ENCODE measurements at regions not wholly inside any gene's neighbourhood (a gene's known extent, or its start where the extent isn't known, plus 50 kb on each side); places are given as distances from the start of the nearest gene placed in this dataset.

DNA sequence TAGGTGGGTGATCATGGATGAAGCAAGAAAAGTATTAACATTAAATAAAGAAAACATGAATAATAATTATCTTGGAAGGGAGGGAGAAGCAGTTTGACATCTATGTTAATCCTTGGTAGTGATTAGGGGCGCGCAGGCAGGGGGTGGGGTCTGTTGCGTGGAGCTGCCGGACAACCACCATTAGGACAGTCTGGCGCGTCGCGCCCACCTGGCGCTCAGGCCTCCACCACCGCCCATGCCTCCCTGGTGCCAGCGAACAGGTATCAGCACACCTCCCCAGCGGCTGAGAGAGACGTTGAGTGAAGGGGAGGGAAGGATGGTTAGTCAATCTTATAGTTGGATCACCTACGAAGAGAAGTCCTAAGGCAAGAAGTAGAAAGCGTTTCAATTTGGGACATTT is 94.2 kb upstream of the CDK1 start:
- TF ChIP-seq, protein P1, sequence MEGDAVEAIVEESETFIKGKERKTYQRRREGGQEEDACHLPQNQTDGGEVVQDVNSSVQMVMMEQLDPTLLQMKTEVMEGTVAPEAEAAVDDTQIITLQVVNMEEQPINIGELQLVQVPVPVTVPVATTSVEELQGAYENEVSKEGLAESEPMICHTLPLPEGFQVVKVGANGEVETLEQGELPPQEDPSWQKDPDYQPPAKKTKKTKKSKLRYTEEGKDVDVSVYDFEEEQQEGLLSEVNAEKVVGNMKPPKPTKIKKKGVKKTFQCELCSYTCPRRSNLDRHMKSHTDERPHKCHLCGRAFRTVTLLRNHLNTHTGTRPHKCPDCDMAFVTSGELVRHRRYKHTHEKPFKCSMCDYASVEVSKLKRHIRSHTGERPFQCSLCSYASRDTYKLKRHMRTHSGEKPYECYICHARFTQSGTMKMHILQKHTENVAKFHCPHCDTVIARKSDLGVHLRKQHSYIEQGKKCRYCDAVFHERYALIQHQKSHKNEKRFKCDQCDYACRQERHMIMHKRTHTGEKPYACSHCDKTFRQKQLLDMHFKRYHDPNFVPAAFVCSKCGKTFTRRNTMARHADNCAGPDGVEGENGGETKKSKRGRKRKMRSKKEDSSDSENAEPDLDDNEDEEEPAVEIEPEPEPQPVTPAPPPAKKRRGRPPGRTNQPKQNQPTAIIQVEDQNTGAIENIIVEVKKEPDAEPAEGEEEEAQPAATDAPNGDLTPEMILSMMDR (IDR thresholded peaks at IDR 0.05), result no peak
- TF ChIP-seq POLR2A (IDR thresholded peaks at IDR 0.05), result no peak

All from esophagus squamous epithelium (tissue), 4 donors.